ENCODE measurements at regions not wholly inside any gene's neighbourhood (a gene's known extent, or its start where the extent isn't known, plus 50 kb on each side); places are given as distances from the start of the nearest gene placed in this dataset.

DNA sequence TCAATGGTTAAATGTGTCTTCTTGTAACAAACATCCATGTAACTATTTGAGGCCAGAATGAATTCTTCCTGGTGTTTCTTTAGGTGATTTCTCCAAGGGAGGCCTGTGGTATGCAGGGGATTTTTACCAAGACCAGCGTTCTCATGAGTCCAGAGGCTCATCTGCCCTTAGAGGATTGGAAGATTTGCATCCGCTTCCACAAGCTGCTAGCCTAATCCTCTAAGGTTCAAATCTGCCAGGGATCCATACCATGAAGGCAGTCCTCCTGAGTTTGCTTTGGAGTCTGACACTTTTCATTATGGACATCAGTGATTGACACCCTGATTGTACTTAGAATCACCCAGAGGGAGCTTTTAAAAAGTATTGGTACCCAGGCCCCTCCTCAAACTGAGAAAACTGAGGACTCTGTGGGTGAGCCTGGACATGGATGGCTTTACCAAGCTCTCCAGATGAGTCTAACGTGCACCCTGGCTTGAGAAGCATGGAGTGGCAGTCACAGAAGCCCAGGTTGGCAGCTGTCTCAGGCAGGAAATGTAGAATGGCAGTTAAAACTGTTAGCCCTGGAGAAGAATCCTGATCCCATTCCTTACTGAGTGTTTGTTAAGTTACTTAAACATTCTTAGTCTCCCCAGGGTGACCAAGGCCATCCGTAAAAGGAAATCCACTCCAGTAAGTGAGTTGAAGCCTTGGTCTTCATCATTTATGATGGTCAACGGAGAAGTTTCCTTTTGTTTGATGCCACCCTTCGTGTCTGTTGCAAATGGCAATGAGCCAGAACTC, 95.3 kb upstream of the RMDN2 start:
- no peak overlapping the region for H3K27ac Mint-ChIP-seq
- no peak for DNase-seq
- H3K27ac ChIP-seq (ENCODE audit: insufficient read length, low read depth, low read length), result no peak overlapping the region

More for the DNA sequence above, 95.3 kb upstream of the RMDN2 start:
- H3T11ph ChIP-seq (ENCODE audit: low read length), result no peak overlapping the region
- no peak overlapping the region for H3K9ac ChIP-seq (ENCODE audit: extremely low read depth, insufficient read length, low read length)
- H2AFZ ChIP-seq (ENCODE audit: low read length), result no peak overlapping the region
- H4K20me1 ChIP-seq (ENCODE audit: control insufficient read depth, insufficient read depth, insufficient read length), result no peaks in the 10 kb centered on the region
- no peak overlapping the region for H3K18ac ChIP-seq (ENCODE audit: insufficient read length, low read depth, low read length)
- no peak overlapping the region for H3K4me2 ChIP-seq (ENCODE audit: insufficient read depth, insufficient read length, low read length)
- no peaks in the 10 kb centered on the region for H3K23me2 ChIP-seq (ENCODE audit: insufficient read length, low read depth, low read length, poor library complexity, severe bottlenecking)
- H2BK15ac ChIP-seq (ENCODE audit: low read depth, low read length), result no peak overlapping the region
- no peak overlapping the region for H2BK20ac ChIP-seq (ENCODE audit: low read depth, low read length, poor library complexity, severe bottlenecking)
- Mint-ChIP-seq H3K9me3 (no peaks in the 10 kb centered on the region), H3K4me3 (no peak overlapping the region), H3K4me1 (peaks cover 2 to 13% of the 10 kb centered on the region in 2 experiments), H3K27me3 (ENCODE audit: low read depth) (no peaks in the 10 kb centered on the region; the same call in 1 of the 2 replicates), H3K36me3 (ENCODE audit: insufficient read depth in 1 of 3, low read depth in 3 of 3) (no peaks in the 10 kb centered on the region)
- H3K4me1 ChIP-seq (ENCODE audit: insufficient read depth, low read length), result no peaks in the 10 kb centered on the region
- no peak overlapping the region for H2BK12ac ChIP-seq (ENCODE audit: insufficient read length, low read depth, low read length)
- TF ChIP-seq, protein P1, sequence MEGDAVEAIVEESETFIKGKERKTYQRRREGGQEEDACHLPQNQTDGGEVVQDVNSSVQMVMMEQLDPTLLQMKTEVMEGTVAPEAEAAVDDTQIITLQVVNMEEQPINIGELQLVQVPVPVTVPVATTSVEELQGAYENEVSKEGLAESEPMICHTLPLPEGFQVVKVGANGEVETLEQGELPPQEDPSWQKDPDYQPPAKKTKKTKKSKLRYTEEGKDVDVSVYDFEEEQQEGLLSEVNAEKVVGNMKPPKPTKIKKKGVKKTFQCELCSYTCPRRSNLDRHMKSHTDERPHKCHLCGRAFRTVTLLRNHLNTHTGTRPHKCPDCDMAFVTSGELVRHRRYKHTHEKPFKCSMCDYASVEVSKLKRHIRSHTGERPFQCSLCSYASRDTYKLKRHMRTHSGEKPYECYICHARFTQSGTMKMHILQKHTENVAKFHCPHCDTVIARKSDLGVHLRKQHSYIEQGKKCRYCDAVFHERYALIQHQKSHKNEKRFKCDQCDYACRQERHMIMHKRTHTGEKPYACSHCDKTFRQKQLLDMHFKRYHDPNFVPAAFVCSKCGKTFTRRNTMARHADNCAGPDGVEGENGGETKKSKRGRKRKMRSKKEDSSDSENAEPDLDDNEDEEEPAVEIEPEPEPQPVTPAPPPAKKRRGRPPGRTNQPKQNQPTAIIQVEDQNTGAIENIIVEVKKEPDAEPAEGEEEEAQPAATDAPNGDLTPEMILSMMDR (conservative IDR thresholded peaks at IDR 0.05), result no peak
- no peak overlapping the region for H3K14ac ChIP-seq (ENCODE audit: insufficient read depth, low read length)
- H4K91ac ChIP-seq (ENCODE audit: insufficient read length, low read depth, low read length), result no peak overlapping the region
- H3K56ac ChIP-seq (ENCODE audit: insufficient read length, low read depth, low read length), result no peak overlapping the region
- no peaks in the 10 kb centered on the region for H3K79me2 ChIP-seq (ENCODE audit: insufficient read depth, low read length)
- no peaks in the 10 kb centered on the region for H3K9me3 ChIP-seq (ENCODE audit: control insufficient read depth, low read depth, low read length)
- WGBS (ENCODE audit: extremely low coverage, insufficient read length, low lambda C conversion rate), result no CpG with 5 or more reads among the region's 6 CpGs
- no peak overlapping the region for H2AK5ac ChIP-seq (ENCODE audit: insufficient read length, low read length)
- H3K79me1 ChIP-seq (ENCODE audit: insufficient read depth, low read depth, low read length, poor library complexity, severe bottlenecking), result no peaks in the 10 kb centered on the region
- no peak overlapping the region for H2BK120ac ChIP-seq (ENCODE audit: low read depth, low read length, poor library complexity, severe bottlenecking)
- H3K4ac ChIP-seq (ENCODE audit: low read depth, low read length), result no peak overlapping the region
- no peaks in the 10 kb centered on the region for H3K27me3 ChIP-seq (ENCODE audit: insufficient read depth, low read length)
- no peak overlapping the region for H2BK5ac ChIP-seq (ENCODE audit: insufficient read length, low read length)
- H4K8ac ChIP-seq (replicated peaks; ENCODE audit: insufficient read length, low read depth, low read length), result no peak overlapping the region
- H4K5ac ChIP-seq (ENCODE audit: insufficient read length, low read depth, low read length), result no peak overlapping the region
- H3K23ac ChIP-seq (ENCODE audit: insufficient read length, low read depth, low read length), result no peak overlapping the region
